ENCODE measurements at regions not wholly inside any gene's neighbourhood (a gene's known extent, or its start where the extent isn't known, plus 50 kb on each side); places are given as distances from the start of the nearest gene placed in this dataset.

DNA sequence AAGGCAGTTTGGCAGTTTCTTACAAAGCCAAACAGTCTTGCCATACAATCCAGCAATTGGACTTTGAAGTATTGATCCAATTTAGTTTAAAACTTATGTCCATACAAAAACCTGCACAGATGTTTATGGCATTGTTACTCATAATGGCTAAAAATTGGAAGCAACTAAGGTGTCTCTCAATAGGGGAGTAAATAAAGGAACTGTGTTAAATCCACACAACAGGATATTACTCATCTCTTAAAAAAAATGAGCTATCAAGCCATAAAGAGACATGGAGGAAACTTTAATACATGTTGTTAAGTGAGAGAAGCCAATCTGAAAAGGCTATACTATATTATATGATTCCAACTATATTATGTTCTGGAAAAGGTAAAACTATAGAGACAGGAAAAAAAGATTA, 313.6 kb upstream of the CD180 start:
- Histone ChIP-seq H3K9me3 (ENCODE audit: control insufficient read depth, low read length) (peaks cover 4% of the 10 kb centered on the region), H3K27me3 (ENCODE audit: control insufficient read depth in 1 of 2, insufficient read depth in 1 of 2, low read length in 2 of 2) (no peaks in the 10 kb centered on the region), H3K79me1 (replicated peaks; ENCODE audit: low read length, poor library complexity, severe bottlenecking) (no peaks in the 10 kb centered on the region), H3K9ac (ENCODE audit: low read length) (no peak overlapping the region), H2BK120ac (ENCODE audit: low read depth, low read length) (no peak overlapping the region), H3K14ac (ENCODE audit: low read length in 2 of 2) (no peak overlapping the region), H2AK5ac (ENCODE audit: low read length, severe bottlenecking) (no peak overlapping the region), H3K36me3 (ENCODE audit: control insufficient read depth in 1 of 2, insufficient read depth in 2 of 2, low read depth in 1 of 2, low read length in 2 of 2) (no peaks in the 10 kb centered on the region), H3K4me3 (ENCODE audit: insufficient read depth in 1 of 2, low read depth in 1 of 2, low read length in 2 of 2) (no peak overlapping the region), H3K4me2 (ENCODE audit: low read length, poor library complexity, severe bottlenecking) (no peak overlapping the region), H3K27ac (ENCODE audit: low read length, poor library complexity, severe bottlenecking) (no peak overlapping the region), H3K4ac (ENCODE audit: low read depth in 1 of 2, low read length in 2 of 2) (no peak overlapping the region), H2BK12ac (ENCODE audit: low read length in 2 of 2) (no peak overlapping the region), H4K8ac (ENCODE audit: low read length) (no peak overlapping the region), H3K4me1 (ENCODE audit: control insufficient read depth, insufficient read depth, low read depth, low read length) (no peaks in the 10 kb centered on the region), H3K23ac (ENCODE audit: low read length in 2 of 2) (no peak overlapping the region), H4K91ac (ENCODE audit: low read length) (no peak overlapping the region), H2AFZ (ENCODE audit: low read depth, low read length) (no peak overlapping the region), H2BK5ac (ENCODE audit: low read depth, low read length, poor library complexity, severe bottlenecking) (no peak overlapping the region), H3K18ac (ENCODE audit: low read depth in 1 of 2, low read length in 2 of 2) (no peak overlapping the region), H2BK15ac (ENCODE audit: low read depth, poor library complexity, severe bottlenecking) (no peak overlapping the region)
- DNase-seq = no peak

GRCh38 chr5:67509402-67510186, 313.0 kb upstream of the CD180 start:
- H4K8ac ChIP-seq (ENCODE audit: low read length) = no peak overlapping the region
- no peak overlapping the region for H3K4me3 ChIP-seq (ENCODE audit: insufficient read depth in 1 of 2, low read depth in 1 of 2, low read length in 2 of 2)
- no peaks in the 10 kb centered on the region for H3K36me3 ChIP-seq (ENCODE audit: control insufficient read depth in 1 of 2, insufficient read depth in 2 of 2, low read depth in 1 of 2, low read length in 2 of 2)
- peaks cover 4% of the 10 kb centered on the region for H3K9me3 ChIP-seq (ENCODE audit: control insufficient read depth, low read length)
- H3K18ac ChIP-seq (ENCODE audit: low read depth in 1 of 2, low read length in 2 of 2) = no peak overlapping the region
- H3K14ac ChIP-seq (ENCODE audit: low read length in 2 of 2) = no peak overlapping the region
- 61% methylated on average over 3 of the region's 5 CpGs for WGBS
- H4K91ac ChIP-seq (ENCODE audit: low read length) = no peak overlapping the region
- H2BK15ac ChIP-seq (ENCODE audit: low read depth, poor library complexity, severe bottlenecking) = no peak overlapping the region
- no peak overlapping the region for H2AFZ ChIP-seq (ENCODE audit: low read depth, low read length)
- H3K9ac ChIP-seq (ENCODE audit: low read length) = no peak overlapping the region
- no peak overlapping the region for H3K23ac ChIP-seq (ENCODE audit: low read length in 2 of 2)
- H3K79me1 ChIP-seq (replicated peaks; ENCODE audit: low read length, poor library complexity, severe bottlenecking) = no peaks in the 10 kb centered on the region
- no peaks in the 10 kb centered on the region for H3K27me3 ChIP-seq (ENCODE audit: control insufficient read depth in 1 of 2, insufficient read depth in 1 of 2, low read length in 2 of 2)
- no peak overlapping the region for H2BK12ac ChIP-seq (ENCODE audit: low read length in 2 of 2)
- no peak for DNase-seq
- H2BK120ac ChIP-seq (ENCODE audit: low read depth, low read length) = no peak overlapping the region
- H3K27ac ChIP-seq (ENCODE audit: low read length, poor library complexity, severe bottlenecking) = no peak overlapping the region
- no peak overlapping the region for H3K4ac ChIP-seq (ENCODE audit: low read depth in 1 of 2, low read length in 2 of 2)
- H3K4me1 ChIP-seq (ENCODE audit: control insufficient read depth, insufficient read depth, low read depth, low read length) = no peaks in the 10 kb centered on the region
- no peak overlapping the region for H2BK5ac ChIP-seq (ENCODE audit: low read depth, low read length, poor library complexity, severe bottlenecking)
- H2AK5ac ChIP-seq (ENCODE audit: low read length, severe bottlenecking) = no peak overlapping the region
- peak overlapping the region; percentile 8 for H3K4me2 ChIP-seq (ENCODE audit: low read length, poor library complexity, severe bottlenecking)

- Histone ChIP-seq H2AFZ (ENCODE audit: low read depth, low read length) (no peak overlapping the region), H3K14ac (ENCODE audit: low read length in 2 of 2) (no peak overlapping the region), H4K8ac (ENCODE audit: low read length) (no peak overlapping the region), H3K18ac (ENCODE audit: low read depth in 1 of 2, low read length in 2 of 2) (no peak overlapping the region), H3K4me1 (ENCODE audit: control insufficient read depth, insufficient read depth, low read depth, low read length) (no peaks in the 10 kb centered on the region), H3K36me3 (ENCODE audit: control insufficient read depth in 1 of 2, insufficient read depth in 2 of 2, low read depth in 1 of 2, low read length in 2 of 2) (no peaks in the 10 kb centered on the region), H3K79me1 (replicated peaks; ENCODE audit: low read length, poor library complexity, severe bottlenecking) (no peaks in the 10 kb centered on the region), H2BK15ac (ENCODE audit: low read depth, poor library complexity, severe bottlenecking) (no peak overlapping the region), H2AK5ac (ENCODE audit: low read length, severe bottlenecking) (no peak overlapping the region), H4K91ac (ENCODE audit: low read length) (no peak overlapping the region), H3K27ac (ENCODE audit: low read length, poor library complexity, severe bottlenecking) (no peak overlapping the region), H3K4ac (ENCODE audit: low read depth in 1 of 2, low read length in 2 of 2) (no peak overlapping the region), H3K9ac (ENCODE audit: low read length) (no peak overlapping the region), H2BK5ac (ENCODE audit: low read depth, low read length, poor library complexity, severe bottlenecking) (no peak overlapping the region), H3K27me3 (ENCODE audit: control insufficient read depth in 1 of 2, insufficient read depth in 1 of 2, low read length in 2 of 2) (no peaks in the 10 kb centered on the region), H3K4me3 (ENCODE audit: insufficient read depth in 1 of 2, low read depth in 1 of 2, low read length in 2 of 2) (no peak overlapping the region), H3K4me2 (ENCODE audit: low read length, poor library complexity, severe bottlenecking) (no peak overlapping the region), H2BK12ac (ENCODE audit: low read length in 2 of 2) (no peak overlapping the region), H2BK120ac (ENCODE audit: low read depth, low read length) (no peak overlapping the region), H3K9me3 (ENCODE audit: control insufficient read depth, low read length) (peaks cover 4% of the 10 kb centered on the region), H3K23ac (ENCODE audit: low read length in 2 of 2) (no peak overlapping the region)
- no peak for DNase-seq
- WGBS = 100% methylated on average over 2 of the region's 2 CpGs
These were observed 309.6 kb upstream of the CD180 start for GRCh38 chr5:67506241-67506640.

DNA sequence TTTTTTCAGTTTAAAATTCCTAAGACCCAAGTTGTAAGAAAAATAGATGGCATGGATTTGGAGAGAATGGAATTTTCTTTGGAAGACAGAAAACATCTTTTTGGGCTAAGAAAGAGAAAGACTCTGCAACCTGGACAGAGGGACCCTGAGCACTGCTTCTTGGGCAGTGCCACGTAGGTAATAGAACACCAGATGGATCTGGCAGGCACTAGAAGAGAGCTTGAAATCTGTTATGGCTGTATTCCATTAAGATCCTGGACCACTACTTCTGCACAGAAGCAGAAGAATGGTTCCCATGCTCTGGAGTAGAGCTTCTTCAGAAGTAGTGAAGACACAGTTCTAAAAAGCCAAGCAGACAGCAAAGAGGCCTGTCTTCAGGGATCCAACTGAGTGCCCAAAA, 306.4 kb upstream of the CD180 start:
- H2BK12ac ChIP-seq (ENCODE audit: low read length in 2 of 2) = no peak overlapping the region
- H3K4me2 ChIP-seq (ENCODE audit: low read length, poor library complexity, severe bottlenecking) = no peak overlapping the region
- H3K9me3 ChIP-seq (ENCODE audit: control insufficient read depth, low read length) = peaks cover 16% of the 10 kb centered on the region
- DNase-seq = no peak
- H3K4me3 ChIP-seq (ENCODE audit: insufficient read depth in 1 of 2, low read depth in 1 of 2, low read length in 2 of 2) = no peak overlapping the region
- H4K8ac ChIP-seq (ENCODE audit: low read length) = no peak overlapping the region
- H2BK120ac ChIP-seq (ENCODE audit: low read depth, low read length) = no peak overlapping the region
- H3K18ac ChIP-seq (ENCODE audit: low read depth in 1 of 2, low read length in 2 of 2) = no peak overlapping the region
- WGBS = 93% methylated on average over 1 of the region's 1 CpG
- no peak overlapping the region for H3K4ac ChIP-seq (ENCODE audit: low read depth in 1 of 2, low read length in 2 of 2)
- no peaks in the 10 kb centered on the region for H3K79me1 ChIP-seq (replicated peaks; ENCODE audit: low read length, poor library complexity, severe bottlenecking)
- H3K36me3 ChIP-seq (ENCODE audit: control insufficient read depth in 1 of 2, insufficient read depth in 2 of 2, low read depth in 1 of 2, low read length in 2 of 2) = no peaks in the 10 kb centered on the region
- no peak overlapping the region for H3K9ac ChIP-seq (ENCODE audit: low read length)
- H4K91ac ChIP-seq (ENCODE audit: low read length) = no peak overlapping the region
- no peak overlapping the region for H2BK5ac ChIP-seq (ENCODE audit: low read depth, low read length, poor library complexity, severe bottlenecking)
- no peak overlapping the region for H2AK5ac ChIP-seq (ENCODE audit: low read length, severe bottlenecking)
- H3K27me3 ChIP-seq (ENCODE audit: control insufficient read depth in 1 of 2, insufficient read depth in 1 of 2, low read length in 2 of 2) = no peaks in the 10 kb centered on the region
- H2AFZ ChIP-seq (ENCODE audit: low read depth, low read length) = no peak overlapping the region
- H2BK15ac ChIP-seq (ENCODE audit: low read depth, poor library complexity, severe bottlenecking) = no peak overlapping the region
- H3K14ac ChIP-seq (ENCODE audit: low read length in 2 of 2) = no peak overlapping the region
- no peaks in the 10 kb centered on the region for H3K4me1 ChIP-seq (ENCODE audit: control insufficient read depth, insufficient read depth, low read depth, low read length)
- no peak overlapping the region for H3K27ac ChIP-seq (ENCODE audit: low read length, poor library complexity, severe bottlenecking)
- no peak overlapping the region for H3K23ac ChIP-seq (ENCODE audit: low read length in 2 of 2)
